Activated CD4-positive, alpha-beta T cell treated with anti-CD3 and anti-CD28 coated beads for 48 hours (primary cell): ENCODE measurements at regions not wholly inside any gene's neighbourhood (a gene's known extent, or its start where the extent isn't known, plus 50 kb on each side); places are given as distances from the start of the nearest gene placed in this dataset.
"Not testable (repeated sequence)": the region's sequence is repeated elsewhere in the genome, so short reads cannot be mapped to it uniquely, and the experiment has no call there.

ENCODE experiments used
- DNase-seq: peaks from one replicate; pipeline ENCODE4 v3.0.0-alpha.2; 2020

- DNase-seq: no peak
Observed at GRCh38 chr5:1731091-1731639, 68.5 kb downstream of the MRPL36 start.

GRCh38 chr5:1730487-1730847, 69.2 kb downstream of the MRPL36 start:
- no peak for DNase-seq

- DNase-seq: no peak
Observed at GRCh38 chr5:1729641-1730486, 69.8 kb downstream of the MRPL36 start.

GRCh38 chr5:1728846-1729245, 70.8 kb downstream of the MRPL36 start:
- DNase-seq: no peak

- no peak for DNase-seq
Observed at GRCh38 chr5:1727571-1727970, 72.1 kb downstream of the MRPL36 start.

- DNase-seq: no peak
Observed at GRCh38 chr5:1726956-1727355, 72.7 kb downstream of the MRPL36 start.

- no peak for DNase-seq
Observed at GRCh38 chr5:1726469-1726865, 73.2 kb downstream of the MRPL36 start.

- DNase-seq: no peak
Observed at GRCh38 chr5:1725641-1726468, 73.8 kb downstream of the MRPL36 start.

- peak; percentile 38 for DNase-seq
Observed at GRCh38 chr5:1724822-1725602, 74.6 kb downstream of the MRPL36 start.

- peak; percentile 15 for DNase-seq
Observed at GRCh38 chr5:1723957-1724821, 75.4 kb downstream of the MRPL36 start.

GRCh38 chr5:1723476-1723875, 76.2 kb downstream of the MRPL36 start:
- no peak for DNase-seq

- no peak for DNase-seq
Observed at GRCh38 chr5:1722877-1723276, 76.8 kb downstream of the MRPL36 start.

- no peak for DNase-seq
Observed at GRCh38 chr5:1720396-1721110, 79.1 kb downstream of the MRPL36 start.

GRCh38 chr5:1719860-1720259, 79.8 kb downstream of the MRPL36 start:
- DNase-seq: no peak

GRCh38 chr5:1718669-1719068, 81.0 kb downstream of the MRPL36 start:
- no peak for DNase-seq

- not testable (repeated sequence) for DNase-seq
Observed at GRCh38 chr5:1710091-1710490, 89.5 kb downstream of the MRPL36 start.

GRCh38 chr5:1709171-1709803, 90.3 kb downstream of the MRPL36 start:
- no peak for DNase-seq

- no peak for DNase-seq
Observed at GRCh38 chr5:1708592-1709141, 91.0 kb downstream of the MRPL36 start.

- no peak for DNase-seq
Observed at GRCh38 chr5:1707467-1707866, 92.2 kb downstream of the MRPL36 start.

GRCh38 chr5:1706428-1706827, 93.2 kb downstream of the MRPL36 start:
- no peak for DNase-seq
